K562 (cell line): ENCODE measurements at regions not wholly inside any gene's neighbourhood (a gene's known extent, or its start where the extent isn't known, plus 50 kb on each side); places are given as distances from the start of the nearest gene placed in this dataset.

Source experiments
- CBX5 ChIP-seq: IDR thresholded peaks from 2 replicates; pipeline ENCODE4 v1.6.1; 2014; ENCODE audit warnings: low read depth, borderline replicate concordance
- CEBPB ChIP-seq: fragments of 450-650 bp; IDR thresholded peaks from 2 replicates; pipeline ENCODE4 v1.6.1; 2016; ENCODE audit warnings: missing genetic modification characterization, missing compliant biosample characterization
- ESRRB ChIP-seq: fragments of 250-450 bp; sonication (Bioruptor Pico); IDR thresholded peaks from 2 replicates; pipeline ENCODE4 v1.5.0; 2020; ENCODE audit warnings: mild to moderate bottlenecking, moderate library complexity, borderline replicate concordance
- HNRNPLL ChIP-seq: fragments of 200-400 bp; formaldehyde crosslinking; IDR thresholded peaks from 2 replicates; pipeline ENCODE4 v1.6.1; 2017; ENCODE audit warnings: low read length, low read depth, mild to moderate bottlenecking; ENCODE audit not compliant: poor library complexity, severe bottlenecking
- MAX ChIP-seq: sonication (generic); formaldehyde crosslinking; IDR thresholded peaks from 2 replicates; pipeline ENCODE4 v1.9.0; 2022; ENCODE audit warnings: mild to moderate bottlenecking, missing genetic modification reagents
- REST ChIP-seq, 2 experiments: fragments of 450-650 bp; formaldehyde crosslinking in 1 of 2; IDR thresholded peaks; 2 replicates each; pipeline versions ENCODE4 v1.4.0 to v1.6.1; 2014 to 2020; ENCODE audit warnings: mild to moderate bottlenecking in 2 of 2, borderline replicate concordance in 1 of 2, low read depth in 1 of 2
- ZNF274 ChIP-seq: IDR thresholded peaks from 2 replicates; pipeline ENCODE4 v1.6.1; 2011; ENCODE audit warnings: low read depth, mild to moderate bottlenecking, low read length, moderate library complexity, borderline replicate concordance

- no peak for TF ChIP-seq CEBPB (tag)
- TF ChIP-seq HNRNPLL = no peak
- no peak for TF ChIP-seq CBX5
- TF ChIP-seq ZNF274 = no peak
- TF ChIP-seq ESRRB (CRISPR knock-in tag) = no peak
- no peak for TF ChIP-seq REST (IDR thresholded peaks at IDR 0.05; ENCODE audit: borderline replicate concordance)
- TF ChIP-seq REST (CRISPR knock-in tag; IDR thresholded peaks at IDR 0.05; ENCODE audit: low read depth) = no peak
- no peak for TF ChIP-seq MAX (CRISPR knock-in tag)
- TF ChIP-seq, all 486 proteins: peak for 0
Observed at GRCh38 chr4:135227842-135228241, 1026.3 kb upstream of the PABPC4L start (continued).
